Nephron progenitor cell (in vitro differentiated cells): ENCODE measurements at regions not wholly inside any gene's neighbourhood (a gene's known extent, or its start where the extent isn't known, plus 50 kb on each side); places are given as distances from the start of the nearest gene placed in this dataset.
A peak's percentile ranks its signal among the peaks of the same experiment; 100 is the strongest.

Experiments
- DNase-seq: peaks from one replicate; pipeline ENCODE4 v3.0.0; 2021
- H3K27ac Mint-ChIP-seq: 2 replicates; pipeline ENCODE4 v1.8.0; 2021; ENCODE audit warnings: mild to moderate bottlenecking, moderate library complexity, mixed read lengths
- H3K27me3 Mint-ChIP-seq: 2 replicates; pipeline ENCODE4 v1.8.0; 2021; ENCODE audit warnings: mild to moderate bottlenecking, low read depth, mixed read lengths; ENCODE audit not compliant: poor library complexity
- H3K36me3 Mint-ChIP-seq: 2 replicates; pipeline ENCODE4 v1.8.0; 2021; ENCODE audit warnings: low read depth, mixed read lengths
- H3K4me1 Mint-ChIP-seq: 2 replicates; pipeline ENCODE4 v1.8.0; 2021; ENCODE audit warnings: mixed read lengths
- H3K4me3 Mint-ChIP-seq: 2 replicates; pipeline ENCODE4 v1.8.0; 2021; ENCODE audit warnings: mild to moderate bottlenecking, moderate library complexity, mixed read lengths
- H3K9me3 Mint-ChIP-seq: 2 replicates; pipeline ENCODE4 v1.8.0; 2021; ENCODE audit warnings: mild to moderate bottlenecking, moderate library complexity, mixed read lengths
- TF ChIP-seq, protein P1 (sequence below): fragments of 200-600 bp; sonication (generic); IDR thresholded peaks from 2 replicates; pipeline ENCODE4 v1.5.0; 2021; ENCODE audit warnings: antibody characterized with exemption

DNA sequence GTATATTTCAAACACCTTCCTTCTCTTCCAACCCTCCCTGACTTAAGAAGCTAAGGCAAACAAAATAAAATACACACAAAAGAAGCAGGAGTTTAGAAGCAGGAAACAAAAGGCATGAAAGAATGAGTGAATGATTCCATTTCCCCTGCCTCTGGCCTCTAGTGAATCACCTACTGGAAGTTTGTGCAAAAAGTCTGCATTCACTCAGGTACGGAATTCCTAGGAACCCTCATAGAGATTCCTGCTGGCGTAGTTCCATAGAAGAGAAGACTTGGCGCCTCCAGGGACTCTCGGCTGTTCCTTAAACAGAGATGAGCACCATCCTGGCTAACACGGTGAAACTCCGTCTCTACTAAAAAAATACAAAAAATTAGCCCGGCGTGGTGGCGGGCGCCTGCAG lies 125.9 kb upstream of the TBL1X start:
- Mint-ChIP-seq H3K36me3 (no peaks in the 10 kb centered on the region), H3K27me3 (no peaks in the 10 kb centered on the region), H3K27ac (peak overlapping the region; percentile 34), H3K4me3 (no peak overlapping the region), H3K9me3 (peaks cover 36% of the 10 kb centered on the region), H3K4me1 (peaks cover 67% of the 10 kb centered on the region)
- no peak for DNase-seq
- TF ChIP-seq, protein P1, sequence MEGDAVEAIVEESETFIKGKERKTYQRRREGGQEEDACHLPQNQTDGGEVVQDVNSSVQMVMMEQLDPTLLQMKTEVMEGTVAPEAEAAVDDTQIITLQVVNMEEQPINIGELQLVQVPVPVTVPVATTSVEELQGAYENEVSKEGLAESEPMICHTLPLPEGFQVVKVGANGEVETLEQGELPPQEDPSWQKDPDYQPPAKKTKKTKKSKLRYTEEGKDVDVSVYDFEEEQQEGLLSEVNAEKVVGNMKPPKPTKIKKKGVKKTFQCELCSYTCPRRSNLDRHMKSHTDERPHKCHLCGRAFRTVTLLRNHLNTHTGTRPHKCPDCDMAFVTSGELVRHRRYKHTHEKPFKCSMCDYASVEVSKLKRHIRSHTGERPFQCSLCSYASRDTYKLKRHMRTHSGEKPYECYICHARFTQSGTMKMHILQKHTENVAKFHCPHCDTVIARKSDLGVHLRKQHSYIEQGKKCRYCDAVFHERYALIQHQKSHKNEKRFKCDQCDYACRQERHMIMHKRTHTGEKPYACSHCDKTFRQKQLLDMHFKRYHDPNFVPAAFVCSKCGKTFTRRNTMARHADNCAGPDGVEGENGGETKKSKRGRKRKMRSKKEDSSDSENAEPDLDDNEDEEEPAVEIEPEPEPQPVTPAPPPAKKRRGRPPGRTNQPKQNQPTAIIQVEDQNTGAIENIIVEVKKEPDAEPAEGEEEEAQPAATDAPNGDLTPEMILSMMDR = no peak

DNA sequence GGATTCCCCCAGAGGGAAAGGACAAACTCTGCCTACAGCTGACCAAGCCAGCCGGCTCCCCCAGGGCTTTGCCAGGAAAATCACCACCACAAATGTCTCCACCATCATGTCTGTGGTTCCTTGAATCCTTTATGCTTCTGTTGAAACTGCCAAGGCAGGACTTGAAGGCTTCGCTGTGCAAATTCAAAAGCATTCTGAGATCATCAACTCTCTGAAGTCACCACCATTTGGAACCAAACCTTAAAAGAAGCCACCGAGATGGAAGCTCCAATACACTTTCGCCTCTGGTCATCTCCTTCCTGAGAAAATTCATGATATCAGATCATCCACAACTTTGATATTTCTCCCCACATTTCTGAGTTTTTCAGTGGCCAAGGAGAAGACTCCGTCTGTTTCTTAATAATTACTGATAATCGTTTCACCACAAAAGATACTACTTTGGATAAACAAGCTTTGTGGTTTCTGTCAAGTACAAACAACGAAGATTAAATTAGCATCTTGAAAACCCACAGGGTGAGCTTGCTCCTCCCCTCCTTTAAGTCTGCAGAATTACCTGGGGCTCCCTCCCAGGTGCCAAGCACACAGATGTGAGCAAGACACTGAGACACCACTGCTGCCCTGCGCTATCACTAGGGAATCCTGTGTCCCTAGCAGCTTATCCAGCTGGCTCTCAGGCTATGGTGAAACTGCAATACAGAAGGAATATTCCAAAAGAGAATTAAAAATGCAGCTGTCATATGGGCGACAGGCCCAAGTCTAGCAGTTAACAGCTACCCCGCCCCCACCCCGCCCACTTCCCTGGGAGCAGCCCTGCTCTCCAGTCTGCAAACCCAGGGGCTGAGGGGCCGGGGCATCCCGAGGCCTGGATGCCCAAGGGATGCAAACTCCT lies 125.0 kb upstream of the TBL1X start:
- H3K4me3 Mint-ChIP-seq = no peak overlapping the region
- DNase-seq = no peak
- H3K9me3 Mint-ChIP-seq = peaks cover 41% of the 10 kb centered on the region
- H3K4me1 Mint-ChIP-seq = peaks cover 64% of the 10 kb centered on the region
- no peaks in the 10 kb centered on the region for H3K36me3 Mint-ChIP-seq
- no peaks in the 10 kb centered on the region for H3K27me3 Mint-ChIP-seq
- TF ChIP-seq, protein P1 = no peak
- H3K27ac Mint-ChIP-seq = no peak overlapping the region

DNA sequence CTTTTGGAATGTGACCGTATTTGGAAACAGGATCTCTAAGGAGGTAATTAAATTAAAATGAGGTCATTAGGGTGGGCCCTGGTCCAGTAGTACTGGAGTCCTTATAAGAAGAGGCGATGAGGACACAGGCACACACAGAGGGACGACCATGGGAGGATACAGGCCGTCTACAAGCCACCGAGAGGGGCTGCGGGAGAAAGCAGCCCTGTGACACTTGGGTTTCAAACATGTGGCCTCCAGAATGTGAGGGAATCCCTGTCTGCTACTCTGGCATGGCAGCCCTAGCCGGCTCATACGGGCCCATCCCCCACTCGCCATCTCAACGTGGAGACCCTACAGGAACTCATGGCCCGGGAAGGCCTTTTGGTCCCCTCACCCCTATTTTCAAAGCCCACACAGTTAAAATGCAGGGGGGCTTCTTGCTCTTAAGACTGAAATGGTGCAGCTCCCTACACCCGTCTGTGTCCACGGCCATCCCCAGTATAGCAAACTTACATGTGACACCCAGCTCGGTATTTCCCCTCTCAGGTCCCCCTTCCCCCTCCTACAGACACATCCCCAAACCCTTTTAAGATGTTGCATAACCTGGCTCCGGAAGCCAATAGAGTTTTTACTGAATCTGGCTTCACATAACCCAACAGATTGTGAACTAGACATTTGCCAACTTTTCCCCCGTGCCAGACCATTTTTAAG lies 124.1 kb upstream of the TBL1X start:
- H3K27me3 Mint-ChIP-seq = no peaks in the 10 kb centered on the region
- no peaks in the 10 kb centered on the region for H3K36me3 Mint-ChIP-seq
- peaks cover 44% of the 10 kb centered on the region for H3K9me3 Mint-ChIP-seq
- H3K27ac Mint-ChIP-seq = peak overlapping the region; percentile 22
- H3K4me3 Mint-ChIP-seq = peak overlapping the region; percentile 30
- H3K4me1 Mint-ChIP-seq = peaks cover 58% of the 10 kb centered on the region
- TF ChIP-seq, protein P1 = no peak
- peak; percentile 29 for DNase-seq

DNA sequence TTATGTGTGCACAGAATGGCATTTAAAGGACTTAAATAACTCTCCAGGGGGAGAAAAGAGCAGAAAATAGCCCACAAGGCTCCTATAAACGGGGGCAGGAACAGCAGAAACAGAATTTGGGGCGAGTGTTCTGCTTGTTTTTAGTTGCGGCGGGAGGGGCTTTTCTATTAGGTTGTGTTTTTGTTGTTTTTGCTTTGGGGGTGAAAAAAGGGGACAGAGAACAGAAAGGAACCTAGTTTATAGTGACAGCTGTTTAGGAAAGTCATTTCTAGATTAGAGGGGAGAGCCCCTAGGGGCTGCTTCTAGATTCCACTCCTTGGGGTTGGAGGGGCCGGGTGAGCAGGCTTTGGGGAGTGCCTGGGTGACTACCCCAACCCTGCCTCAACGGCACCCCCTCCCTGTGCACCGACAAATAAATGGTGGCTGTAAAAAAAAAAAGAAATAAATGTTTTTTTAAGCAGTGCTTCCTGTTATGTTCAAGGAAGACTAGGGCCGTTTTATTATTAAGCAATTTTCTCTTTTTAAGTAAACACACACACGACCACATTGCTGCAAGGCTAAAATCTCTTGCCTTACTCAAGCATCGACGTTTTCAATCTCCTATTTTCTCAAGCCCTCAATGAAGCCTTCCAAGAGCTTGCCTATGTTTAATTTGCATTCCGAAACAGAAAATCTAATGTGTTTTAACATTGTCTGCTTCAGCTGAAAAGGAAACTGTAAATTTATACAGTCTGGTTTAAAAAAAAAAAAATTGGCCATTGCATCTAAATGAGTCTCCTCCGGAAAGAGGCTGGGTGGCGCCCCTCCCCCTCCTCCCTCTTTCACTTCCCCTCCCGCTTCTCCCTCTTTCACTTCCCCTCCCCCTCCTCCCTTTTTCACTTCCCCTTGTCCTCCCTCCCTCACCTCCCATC lies 123.3 kb upstream of the TBL1X start:
- DNase-seq = peak; percentile 37
- Mint-ChIP-seq H3K4me3 (peak overlapping the region; percentile 30), H3K36me3 (no peaks in the 10 kb centered on the region), H3K27ac (peak overlapping the region; percentile 22), H3K4me1 (peaks cover 50% of the 10 kb centered on the region), H3K27me3 (no peaks in the 10 kb centered on the region), H3K9me3 (peaks cover 47% of the 10 kb centered on the region)
- TF ChIP-seq, protein P1 = no peak

DNA sequence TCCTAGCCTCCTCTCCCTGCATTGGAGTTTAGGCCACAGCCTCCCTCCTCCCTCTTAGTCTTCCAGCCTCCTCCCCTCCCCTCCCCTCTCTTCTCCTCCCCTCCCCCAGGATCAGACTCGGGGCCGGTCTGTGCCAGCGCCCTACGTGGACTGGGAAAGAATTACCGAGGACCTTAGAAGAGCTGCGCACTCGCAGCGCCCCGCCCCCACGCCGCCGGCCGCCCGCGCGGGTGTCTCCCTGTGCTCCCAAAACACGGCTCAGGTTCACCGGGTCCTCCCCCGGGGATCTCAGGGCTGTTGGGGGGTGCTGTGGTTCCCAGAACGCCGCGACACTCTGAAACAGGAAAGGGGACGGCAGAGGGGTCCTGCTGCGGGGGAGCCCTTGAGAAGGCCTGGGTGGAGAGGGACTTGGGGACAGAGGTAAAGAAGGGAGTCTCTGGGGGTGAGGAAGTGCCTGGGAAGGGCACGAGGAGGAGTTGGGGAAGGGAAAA lies 122.3 kb upstream of the TBL1X start:
- Mint-ChIP-seq H3K4me1 (peaks cover 45% of the 10 kb centered on the region), H3K4me3 (peak overlapping the region; percentile 80), H3K36me3 (no peaks in the 10 kb centered on the region), H3K27ac (peak overlapping the region; percentile 84), H3K9me3 (peaks cover 49% of the 10 kb centered on the region), H3K27me3 (peaks cover 1% of the 10 kb centered on the region)
- TF ChIP-seq, protein P1 = no peak
- peak; percentile 74 for DNase-seq
